ENCODE measurements at regions not wholly inside any gene's neighbourhood (a gene's known extent, or its start where the extent isn't known, plus 50 kb on each side); places are given as distances from the start of the nearest gene placed in this dataset.

DNA sequence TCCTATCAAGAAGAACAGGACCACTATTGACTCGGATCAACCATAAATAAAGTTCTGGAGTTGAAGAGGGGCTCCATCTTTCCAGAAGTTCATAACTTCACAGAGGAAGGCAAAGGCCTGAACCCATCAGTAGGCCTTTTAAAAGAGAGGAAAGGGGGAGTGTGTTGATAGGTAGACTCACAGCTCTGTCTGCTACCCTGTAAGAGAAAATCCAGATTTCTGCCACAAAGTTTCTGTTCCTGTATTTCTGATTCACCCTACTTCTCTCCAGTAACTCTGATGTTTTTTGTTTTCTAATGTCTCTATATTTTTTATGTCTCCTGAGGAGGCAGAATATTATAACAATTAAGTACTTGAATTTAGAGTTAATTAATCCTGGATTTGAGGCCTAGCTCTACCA, 564.0 kb downstream of the TNS1 start:
- Histone ChIP-seq H3K36me3 (ENCODE audit: control insufficient read depth, insufficient read depth, low read length) (no peaks in the 10 kb centered on the region), H3K4me3 (ENCODE audit: low read length) (no peak overlapping the region), H3K9me3 (ENCODE audit: control insufficient read depth, low read depth, low read length) (no peaks in the 10 kb centered on the region), H3K27ac (ENCODE audit: low read length) (no peak overlapping the region), H3K4me1 (ENCODE audit: control insufficient read depth, insufficient read depth, low read length) (peaks cover 21% of the 10 kb centered on the region), H3K27me3 (ENCODE audit: control insufficient read depth, insufficient read depth, low read length) (no peaks in the 10 kb centered on the region)
- no peak for DNase-seq
- no CpG with 5 or more reads among the region's 1 CpG for WGBS (ENCODE audit: insufficient coverage, low lambda C conversion rate)

DNA sequence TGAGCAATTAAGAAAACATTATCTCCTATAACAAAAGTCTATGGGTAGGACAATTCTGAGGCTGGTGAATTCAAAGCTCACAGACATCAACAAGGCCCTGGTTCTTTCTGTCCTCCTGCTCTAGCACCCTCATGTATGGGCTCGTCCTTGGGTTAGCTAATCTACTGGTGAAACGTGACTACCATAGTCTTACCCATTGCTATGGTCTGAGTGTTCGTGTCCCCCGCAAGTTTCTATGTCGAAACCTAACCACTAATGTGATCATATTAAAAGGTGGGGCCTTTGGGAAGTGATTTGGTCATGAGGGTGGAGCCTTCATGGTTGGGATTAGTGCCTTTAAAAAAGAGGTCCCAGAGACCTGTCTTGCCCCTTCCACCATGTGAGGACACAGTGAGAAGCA, 564.7 kb downstream of the TNS1 start:
- no peak overlapping the region for H3K27ac ChIP-seq (ENCODE audit: low read length)
- no peak overlapping the region for H3K4me3 ChIP-seq (ENCODE audit: low read length)
- DNase-seq: no peak
- H3K4me1 ChIP-seq (ENCODE audit: control insufficient read depth, insufficient read depth, low read length): peaks cover 28% of the 10 kb centered on the region
- 90% methylated on average over 2 of the region's 5 CpGs for whole genome bisulfite sequencing (ENCODE audit: insufficient coverage, low lambda C conversion rate)
- no peaks in the 10 kb centered on the region for H3K9me3 ChIP-seq (ENCODE audit: control insufficient read depth, low read depth, low read length)
- H3K36me3 ChIP-seq (ENCODE audit: control insufficient read depth, insufficient read depth, low read length): no peaks in the 10 kb centered on the region
- no peaks in the 10 kb centered on the region for H3K27me3 ChIP-seq (ENCODE audit: control insufficient read depth, insufficient read depth, low read length)

DNA sequence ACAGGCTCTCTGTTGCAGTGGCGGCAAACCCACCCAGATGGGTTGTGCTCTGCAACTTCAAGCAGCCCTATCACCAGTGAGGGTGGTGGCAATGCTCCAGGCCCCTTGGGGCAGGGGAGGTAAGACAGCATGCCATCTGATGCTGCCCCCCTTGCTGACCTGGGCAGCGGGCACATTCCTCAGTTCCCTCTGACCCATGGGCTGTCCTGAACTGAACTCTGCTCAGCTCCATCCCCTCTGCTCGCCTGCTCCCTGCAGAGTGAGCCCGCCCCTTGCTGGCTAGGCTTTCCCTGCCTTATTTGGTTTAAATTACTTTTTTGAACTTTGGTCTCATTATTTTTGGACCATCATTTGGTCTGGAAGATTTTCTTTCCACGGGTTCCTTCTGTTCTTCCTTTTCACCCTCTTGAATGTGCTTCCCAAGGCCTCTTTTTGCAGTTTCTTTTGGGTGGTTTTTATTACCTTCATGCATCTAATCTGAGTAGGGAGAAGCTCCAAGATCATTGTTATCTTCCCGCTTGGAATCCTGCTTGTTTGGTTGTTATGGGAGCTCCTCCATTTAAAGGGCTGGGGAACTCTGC, 565.4 kb downstream of the TNS1 start:
- Histone ChIP-seq H3K27ac (ENCODE audit: low read length) (no peak overlapping the region), H3K9me3 (ENCODE audit: control insufficient read depth, low read depth, low read length) (no peaks in the 10 kb centered on the region), H3K4me1 (ENCODE audit: control insufficient read depth, insufficient read depth, low read length) (peaks cover 33% of the 10 kb centered on the region), H3K27me3 (ENCODE audit: control insufficient read depth, insufficient read depth, low read length) (no peaks in the 10 kb centered on the region), H3K4me3 (ENCODE audit: low read length) (no peak overlapping the region), H3K36me3 (ENCODE audit: control insufficient read depth, insufficient read depth, low read length) (no peaks in the 10 kb centered on the region)
- DNase-seq: no peak
- no CpG with 5 or more reads among the region's 6 CpGs for WGBS (ENCODE audit: insufficient coverage, low lambda C conversion rate)

DNA sequence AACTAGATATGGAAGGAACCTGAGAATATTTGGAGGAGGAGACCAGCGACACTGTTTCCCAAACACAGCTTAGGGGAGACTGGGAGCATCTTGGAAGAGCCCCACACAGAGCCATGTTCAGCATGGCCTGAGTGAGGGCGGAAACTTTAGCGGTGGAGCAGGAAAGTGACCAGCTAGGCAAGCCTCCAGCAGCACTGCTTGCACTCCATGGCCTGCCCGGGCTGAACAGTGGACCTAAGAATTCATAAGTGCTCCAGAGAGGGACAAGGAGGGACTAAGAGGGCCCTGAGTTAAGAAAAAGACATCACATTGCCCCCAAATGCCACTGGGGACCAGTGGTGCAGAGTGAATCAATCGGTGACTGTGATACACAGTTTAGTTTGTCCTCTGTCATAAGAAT, 566.4 kb downstream of the TNS1 start:
- Histone ChIP-seq H3K36me3 (ENCODE audit: control insufficient read depth, insufficient read depth, low read length) (no peaks in the 10 kb centered on the region), H3K9me3 (ENCODE audit: control insufficient read depth, low read depth, low read length) (no peaks in the 10 kb centered on the region), H3K27me3 (ENCODE audit: control insufficient read depth, insufficient read depth, low read length) (no peaks in the 10 kb centered on the region), H3K4me3 (ENCODE audit: low read length) (no peak overlapping the region), H3K4me1 (ENCODE audit: control insufficient read depth, insufficient read depth, low read length) (peaks cover 37% of the 10 kb centered on the region), H3K27ac (ENCODE audit: low read length) (peak overlapping the region; percentile 8)
- peak in 1 of 2 donors; percentile 5 for DNase-seq
- WGBS (ENCODE audit: insufficient coverage, low lambda C conversion rate): no CpG with 5 or more reads among the region's 5 CpGs

DNA sequence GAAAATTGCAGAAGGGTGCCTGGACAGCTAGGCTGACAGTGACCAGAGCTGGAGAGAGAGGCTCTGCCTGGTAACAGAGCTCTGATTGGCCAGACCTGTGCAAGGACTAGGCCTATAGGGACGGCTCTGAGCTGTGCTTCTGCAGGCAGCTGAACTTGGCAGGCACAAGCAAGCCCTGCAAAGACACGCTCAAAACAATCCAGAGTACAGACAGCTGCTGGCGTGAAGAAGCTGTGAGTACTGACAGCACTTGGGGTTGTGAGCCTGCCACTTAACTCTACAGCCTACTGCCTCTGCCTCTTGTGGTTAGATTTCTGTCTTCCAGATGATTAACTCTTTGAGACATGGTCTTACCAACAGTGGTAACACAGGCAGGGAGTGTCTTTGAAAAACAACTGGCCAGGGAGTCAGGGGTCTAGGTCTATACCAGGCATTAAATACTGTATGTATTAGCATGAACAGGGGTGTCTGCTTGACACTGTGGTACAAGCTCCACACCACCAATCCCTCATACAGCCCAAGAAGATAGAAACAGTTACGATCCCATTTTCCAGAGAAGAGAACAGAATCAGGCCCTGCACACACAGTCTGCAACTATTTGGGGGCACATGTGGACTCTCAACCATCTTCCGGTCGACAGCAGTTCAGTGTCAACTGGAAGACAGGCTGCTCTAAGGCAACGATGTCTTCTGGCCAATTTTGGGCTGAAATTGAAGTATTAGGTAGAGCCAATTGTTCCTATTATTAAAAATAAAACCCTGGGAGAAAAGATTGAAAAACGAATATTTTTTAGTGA, 568.4 kb downstream of the TNS1 start:
- H3K4me1 ChIP-seq (ENCODE audit: control insufficient read depth, insufficient read depth, low read length): peaks cover 49% of the 10 kb centered on the region
- WGBS (ENCODE audit: insufficient coverage, low lambda C conversion rate): 100% methylated on average over 1 of the region's 8 CpGs
- H3K4me3 ChIP-seq (ENCODE audit: low read length): no peak overlapping the region

DNA sequence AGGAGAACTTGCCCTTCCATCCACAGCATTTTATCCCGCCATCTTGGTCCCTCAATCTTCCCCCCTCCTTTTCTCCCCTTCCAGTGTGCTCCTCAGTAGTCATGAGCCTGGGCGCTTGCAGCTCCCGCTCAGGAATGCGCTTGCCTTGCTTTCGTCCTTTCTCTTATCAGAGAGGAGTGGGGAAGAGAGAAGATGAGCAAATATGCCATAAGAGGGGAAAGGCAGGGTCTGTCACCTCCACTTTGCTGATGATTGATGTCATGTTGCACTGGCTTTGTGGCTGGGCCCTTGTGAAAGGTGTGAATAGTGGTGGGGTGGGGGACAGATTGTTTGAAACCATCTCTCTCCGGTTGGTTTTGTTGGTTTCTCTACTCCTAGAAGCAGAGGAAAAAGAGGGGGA, 569.3 kb downstream of the TNS1 start:
- Histone ChIP-seq H3K9me3 (ENCODE audit: control insufficient read depth, low read depth, low read length) (no peaks in the 10 kb centered on the region), H3K27me3 (ENCODE audit: control insufficient read depth, insufficient read depth, low read length) (no peaks in the 10 kb centered on the region), H3K36me3 (ENCODE audit: control insufficient read depth, insufficient read depth, low read length) (no peaks in the 10 kb centered on the region), H3K4me3 (ENCODE audit: low read length) (no peak overlapping the region), H3K27ac (ENCODE audit: low read length) (peak overlapping the region; percentile 50), H3K4me1 (ENCODE audit: control insufficient read depth, insufficient read depth, low read length) (peaks cover 49% of the 10 kb centered on the region)
- DNase-seq: peak; percentile 49 to 59
- WGBS (ENCODE audit: insufficient coverage, low lambda C conversion rate): no CpG with 5 or more reads among the region's 6 CpGs

More for the DNA sequence above, 568.4 kb downstream of the TNS1 start:
- Histone ChIP-seq H3K9me3 (ENCODE audit: control insufficient read depth, low read depth, low read length) (no peaks in the 10 kb centered on the region), H3K27ac (ENCODE audit: low read length) (peak overlapping the region; percentile 52), H3K36me3 (ENCODE audit: control insufficient read depth, insufficient read depth, low read length) (no peaks in the 10 kb centered on the region), H3K27me3 (ENCODE audit: control insufficient read depth, insufficient read depth, low read length) (no peaks in the 10 kb centered on the region)
- DNase-seq: peak; percentile 89 to 90

DNA sequence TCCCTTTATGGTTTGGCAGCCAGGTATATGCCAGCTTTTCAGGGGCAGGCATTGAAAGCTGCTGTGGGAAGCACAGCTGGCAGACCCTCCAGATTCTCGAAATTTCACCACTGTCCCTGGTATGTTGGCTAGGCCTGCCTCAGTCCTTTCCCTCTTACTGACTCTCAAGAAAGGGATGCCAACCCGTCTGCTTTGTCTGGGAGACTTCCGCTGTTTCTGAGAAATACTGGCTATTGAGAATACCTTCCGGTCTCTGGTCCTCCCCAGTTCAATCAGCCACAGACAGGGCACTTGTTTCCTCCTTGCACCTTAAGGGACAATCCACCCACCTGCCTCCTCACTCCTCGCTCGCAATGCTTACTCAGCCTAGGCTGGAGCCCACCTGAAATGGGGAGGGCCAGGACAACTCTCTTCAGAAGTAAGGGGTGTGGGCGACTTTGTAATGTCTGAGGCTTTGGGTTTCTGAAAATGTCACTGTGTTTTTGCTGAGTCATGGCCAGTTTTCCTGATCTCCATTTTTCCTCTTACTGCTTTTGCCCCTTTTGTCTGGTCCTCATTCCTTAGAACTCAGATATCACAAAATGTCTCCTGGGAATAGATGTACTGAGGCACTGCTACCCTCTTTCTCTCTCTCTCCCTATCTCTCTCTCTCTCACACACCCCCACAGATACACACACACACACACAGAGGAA, 571.1 kb downstream of the TNS1 start:
- peak overlapping the region; percentile 60 for H3K27ac ChIP-seq (ENCODE audit: low read length)
- no peaks in the 10 kb centered on the region for H3K9me3 ChIP-seq (ENCODE audit: control insufficient read depth, low read depth, low read length)
- no peaks in the 10 kb centered on the region for H3K36me3 ChIP-seq (ENCODE audit: control insufficient read depth, insufficient read depth, low read length)
- H3K4me3 ChIP-seq (ENCODE audit: low read length): no peak overlapping the region
- H3K4me1 ChIP-seq (ENCODE audit: control insufficient read depth, insufficient read depth, low read length): peaks cover 47% of the 10 kb centered on the region
- WGBS (ENCODE audit: insufficient coverage, low lambda C conversion rate): no CpG with 5 or more reads among the region's 7 CpGs
- DNase-seq: no peak
- H3K27me3 ChIP-seq (ENCODE audit: control insufficient read depth, insufficient read depth, low read length): no peaks in the 10 kb centered on the region

DNA sequence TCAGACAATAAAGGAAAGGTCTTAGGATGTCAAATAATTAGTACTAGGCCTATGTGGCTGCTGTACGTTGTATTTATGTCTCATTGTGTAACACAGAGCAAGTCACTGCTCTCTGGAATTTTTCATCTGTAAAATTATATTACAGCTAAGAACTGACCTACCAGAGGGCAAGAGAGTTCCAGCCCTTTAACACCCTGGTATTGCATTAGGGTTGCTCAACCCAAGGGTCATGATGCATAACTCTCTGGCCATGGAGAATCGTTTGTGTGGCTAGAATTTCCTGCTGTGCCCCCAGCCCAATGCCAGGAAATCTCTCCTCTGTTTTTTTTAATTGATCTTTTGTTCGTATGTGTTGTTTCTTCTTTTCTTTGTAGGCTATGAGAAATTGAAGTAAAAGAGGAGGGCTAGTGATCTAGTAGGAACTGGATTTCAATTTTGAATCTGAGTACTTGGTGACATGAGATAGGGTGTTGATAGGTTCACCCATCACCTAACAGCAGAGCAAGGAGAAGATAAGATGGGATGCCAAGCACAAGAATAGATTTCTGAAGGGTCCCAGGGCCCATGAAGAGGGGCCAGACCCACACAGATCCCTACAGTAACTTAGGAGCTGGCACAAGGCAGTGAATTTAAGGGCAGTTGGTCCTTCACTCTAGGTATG, 571.2 kb upstream of the TNP1 start:
- WGBS (ENCODE audit: insufficient coverage, low lambda C conversion rate): 40% methylated on average over 1 of the region's 3 CpGs
- Histone ChIP-seq H3K36me3 (ENCODE audit: control insufficient read depth, insufficient read depth, low read length) (no peaks in the 10 kb centered on the region), H3K27me3 (ENCODE audit: control insufficient read depth, insufficient read depth, low read length) (no peaks in the 10 kb centered on the region), H3K4me1 (ENCODE audit: control insufficient read depth, insufficient read depth, low read length) (peaks cover 40% of the 10 kb centered on the region), H3K27ac (ENCODE audit: low read length) (peak overlapping the region; percentile 60), H3K9me3 (ENCODE audit: control insufficient read depth, low read depth, low read length) (no peaks in the 10 kb centered on the region), H3K4me3 (ENCODE audit: low read length) (no peak overlapping the region)
- DNase-seq: peak; percentile 55 to 64

DNA sequence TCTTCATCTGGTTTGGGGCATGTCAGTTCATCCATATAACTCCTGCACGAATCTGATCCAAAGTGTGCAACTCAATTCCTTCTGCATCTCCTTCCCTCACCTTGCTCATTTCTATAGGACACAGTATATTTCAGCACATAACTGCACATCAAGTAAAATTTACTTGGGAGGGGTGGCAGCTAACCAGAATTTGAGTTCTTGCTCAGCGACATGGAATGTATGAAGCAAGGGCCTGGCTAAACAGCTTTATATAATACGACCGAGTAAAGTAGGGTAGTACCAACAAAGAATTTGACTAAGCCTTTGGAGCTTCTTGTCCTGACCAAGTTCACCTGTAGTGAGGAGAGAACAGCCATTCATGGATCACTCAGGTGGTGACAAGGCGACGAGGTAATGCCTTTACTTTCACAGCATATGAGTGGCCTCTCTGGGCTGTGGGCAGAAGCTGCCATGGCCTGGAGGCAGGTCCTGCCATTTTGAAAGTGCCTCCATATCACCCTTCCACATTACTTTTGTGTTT, 570.2 kb upstream of the TNP1 start:
- Histone ChIP-seq H3K9me3 (ENCODE audit: control insufficient read depth, low read depth, low read length) (no peaks in the 10 kb centered on the region), H3K4me3 (ENCODE audit: low read length) (no peak overlapping the region), H3K36me3 (ENCODE audit: control insufficient read depth, insufficient read depth, low read length) (no peaks in the 10 kb centered on the region), H3K27me3 (ENCODE audit: control insufficient read depth, insufficient read depth, low read length) (no peaks in the 10 kb centered on the region), H3K27ac (ENCODE audit: low read length) (peak overlapping the region; percentile 43), H3K4me1 (ENCODE audit: control insufficient read depth, insufficient read depth, low read length) (peaks cover 35% of the 10 kb centered on the region)
- WGBS (ENCODE audit: insufficient coverage, low lambda C conversion rate): no CpG with 5 or more reads among the region's 6 CpGs
- no peak for DNase-seq

DNA sequence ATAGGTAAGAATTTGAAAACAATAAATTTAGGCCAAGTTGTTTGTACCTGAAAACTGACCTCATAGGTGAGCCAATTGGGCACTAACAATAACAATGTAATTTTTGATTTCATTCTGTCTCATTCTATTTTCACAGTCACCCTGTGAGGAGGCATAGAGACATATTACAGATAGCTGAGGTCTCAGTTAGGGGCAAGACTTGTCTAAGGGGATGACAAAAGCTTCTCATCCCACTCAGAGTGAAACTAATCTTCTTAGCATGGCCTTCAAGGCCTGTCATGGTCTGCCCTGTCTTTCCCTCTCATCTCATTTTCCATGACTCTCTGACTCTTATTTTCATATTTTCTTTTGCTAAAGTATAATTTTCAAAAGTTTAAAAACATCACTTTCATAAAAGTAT, 562.0 kb upstream of the TNP1 start:
- Histone ChIP-seq H3K4me1 (ENCODE audit: control insufficient read depth, insufficient read depth, low read length) (no peaks in the 10 kb centered on the region), H3K27ac (ENCODE audit: low read length) (no peak overlapping the region), H3K36me3 (ENCODE audit: control insufficient read depth, insufficient read depth, low read length) (no peaks in the 10 kb centered on the region), H3K27me3 (ENCODE audit: control insufficient read depth, insufficient read depth, low read length) (no peaks in the 10 kb centered on the region), H3K4me3 (ENCODE audit: low read length) (no peak overlapping the region), H3K9me3 (ENCODE audit: control insufficient read depth, low read depth, low read length) (no peaks in the 10 kb centered on the region)
- no peak for DNase-seq

All from large intestine (tissue), 3 donors.